ENCODE measurements at regions not wholly inside any gene's neighbourhood (a gene's known extent, or its start where the extent isn't known, plus 50 kb on each side); places are given as distances from the start of the nearest gene placed in this dataset.

DNA sequence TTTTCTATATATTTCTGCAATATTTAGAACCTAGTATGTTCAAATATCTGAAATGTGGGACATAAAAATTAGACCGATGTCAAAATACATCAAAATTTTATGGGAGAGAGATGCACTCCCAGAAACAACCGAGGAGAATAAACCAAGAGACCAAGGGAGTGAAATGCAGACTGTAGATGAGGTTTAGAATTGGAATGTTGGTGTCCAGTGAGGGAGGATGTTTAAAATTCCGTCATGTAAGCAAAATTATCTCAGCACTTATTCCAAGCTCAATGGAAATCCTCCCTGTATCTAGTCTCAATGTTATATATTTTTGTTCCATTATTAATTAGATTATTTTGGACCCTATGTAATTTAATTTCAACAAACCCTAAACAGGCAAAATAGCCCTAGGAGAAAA is 61.9 kb upstream of the MAGI2 start:
- TF ChIP-seq CTCF (conservative IDR thresholded peaks at IDR 0.05; ENCODE audit: low read depth, low read length), result no peak
- TF ChIP-seq EZH2 (IDR thresholded peaks at IDR 0.05; ENCODE audit: low read length, unreplicated experiment), result no peak

Data from PC-3 (cell line).